ENCODE measurements at regions not wholly inside any gene's neighbourhood (a gene's known extent, or its start where the extent isn't known, plus 50 kb on each side); places are given as distances from the start of the nearest gene placed in this dataset.

- TF ChIP-seq LEF1 (IDR thresholded peaks at IDR 0.05; ENCODE audit: borderline replicate concordance) (no peak), FOXA1 (IDR thresholded peaks at IDR 0.05) (no peak), ARNT (IDR thresholded peaks at IDR 0.05) (no peak), PKNOX1 (IDR thresholded peaks at IDR 0.05) (no peak), FOXK2 (IDR thresholded peaks at IDR 0.05) (no peak), CTBP1 (IDR thresholded peaks at IDR 0.05; ENCODE audit: borderline replicate concordance) (no peak), TARDBP (IDR thresholded peaks at IDR 0.05) (no peak), BHLHE40 (IDR thresholded peaks at IDR 0.05; ENCODE audit: borderline replicate concordance) (no peak)
- ChIA-PET CTCF (no interaction called here), POLR2A (no interaction called here)
- no peak for DNase-seq (ENCODE audit: extremely low spot score)
Observed at GRCh38 chr13:44149821-44150220, 223.8 kb upstream of the SERP2 start.

- POLR2A ChIA-PET = no interaction called here
- no peak for DNase-seq (ENCODE audit: extremely low spot score)
- CTCF ChIA-PET = no interaction called here
- TF ChIP-seq FOXM1 (IDR thresholded peaks at IDR 0.05; ENCODE audit: borderline replicate concordance) (no peak), ELF4 (IDR thresholded peaks at IDR 0.05) (no peak), LEF1 (IDR thresholded peaks at IDR 0.05; ENCODE audit: borderline replicate concordance) (no peak), FOXA1 (IDR thresholded peaks at IDR 0.05) (no peak), PKNOX1 (IDR thresholded peaks at IDR 0.05) (no peak), L3MBTL2 (conservative IDR thresholded peaks at IDR 0.05) (no peak), CTBP1 (IDR thresholded peaks at IDR 0.05; ENCODE audit: borderline replicate concordance) (no peak), SUZ12 (IDR thresholded peaks at IDR 0.05) (no peak), SP1 (IDR thresholded peaks at IDR 0.05) (no peak), NFRKB (IDR thresholded peaks at IDR 0.05) (no peak)
Observed at GRCh38 chr13:44151474-44151873, 222.2 kb upstream of the SERP2 start.

- CTCF ChIA-PET = no interaction called here
- no peak for DNase-seq (ENCODE audit: extremely low spot score)
- POLR2A ChIA-PET = interaction anchor here (1.4 kb wide), 1 partner anchor 283 kb away, joined by 5 read pairs; no protein-coding TSS in a partner anchor
- TF ChIP-seq FOXA1 (IDR thresholded peaks at IDR 0.05) = no peak
- no peak for TF ChIP-seq FOXK2 (IDR thresholded peaks at IDR 0.05)
- TF ChIP-seq SUZ12 (IDR thresholded peaks at IDR 0.05) = no peak
- TF ChIP-seq LEF1 (IDR thresholded peaks at IDR 0.05; ENCODE audit: borderline replicate concordance) = no peak
- TF ChIP-seq PKNOX1 (IDR thresholded peaks at IDR 0.05) = no peak
- TF ChIP-seq NFRKB (IDR thresholded peaks at IDR 0.05) = no peak
- no peak for TF ChIP-seq SP1 (IDR thresholded peaks at IDR 0.05)
- TF ChIP-seq CTBP1 (IDR thresholded peaks at IDR 0.05; ENCODE audit: borderline replicate concordance) = no peak
- TF ChIP-seq L3MBTL2 (conservative IDR thresholded peaks at IDR 0.05) = no peak
- TF ChIP-seq ARNT (IDR thresholded peaks at IDR 0.05) = no peak
Observed at GRCh38 chr13:44153496-44153895, 220.1 kb upstream of the SERP2 start.

GRCh38 chr13:44155422-44156293 is 218.0 kb upstream of the SERP2 start:
- peak; percentile 65 for DNase-seq (ENCODE audit: extremely low spot score)
- TF ChIP-seq BHLHE40 (IDR thresholded peaks at IDR 0.05; ENCODE audit: borderline replicate concordance) (no peak), L3MBTL2 (conservative IDR thresholded peaks at IDR 0.05) (peak; percentile 84), PKNOX1 (IDR thresholded peaks at IDR 0.05) (peak; percentile 85), TARDBP (IDR thresholded peaks at IDR 0.05) (no peak), LEF1 (IDR thresholded peaks at IDR 0.05; ENCODE audit: borderline replicate concordance) (no peak), ZNF384 (IDR thresholded peaks at IDR 0.05) (no peak), SUZ12 (IDR thresholded peaks at IDR 0.05) (no peak)
- ChIA-PET POLR2A (interaction anchor here (0.6 to 1.1 kb wide), 3 partner anchors 13 to 202 kb away, joined by 3 to 4 read pairs (median 3); no protein-coding TSS in a partner anchor), CTCF (no interaction called here)

- ChIA-PET CTCF (no interaction called here), POLR2A (interaction anchor here (1.0 to 1.1 kb wide), 2 partner anchors 14 to 203 kb away, joined by 3 to 4 read pairs; no protein-coding TSS in a partner anchor)
- no peak for DNase-seq (ENCODE audit: extremely low spot score)
- TF ChIP-seq ELF4 (IDR thresholded peaks at IDR 0.05) (no peak), TARDBP (IDR thresholded peaks at IDR 0.05) (no peak), FOXM1 (IDR thresholded peaks at IDR 0.05; ENCODE audit: borderline replicate concordance) (no peak), LEF1 (IDR thresholded peaks at IDR 0.05; ENCODE audit: borderline replicate concordance) (no peak)
Observed at GRCh38 chr13:44156294-44156658, 217.3 kb upstream of the SERP2 start.

- CTCF ChIA-PET = interaction anchor here (0.7 kb wide), 1 partner anchor 34 kb away, joined by 3 read pairs; no protein-coding TSS in a partner anchor
- DNase-seq (ENCODE audit: extremely low spot score) = no peak
- POLR2A ChIA-PET = no interaction called here
- TF ChIP-seq FOXM1 (IDR thresholded peaks at IDR 0.05; ENCODE audit: borderline replicate concordance) (no peak), PKNOX1 (IDR thresholded peaks at IDR 0.05) (no peak), SP1 (IDR thresholded peaks at IDR 0.05) (no peak), FOXA1 (IDR thresholded peaks at IDR 0.05) (no peak), ELF4 (IDR thresholded peaks at IDR 0.05) (no peak), SUZ12 (IDR thresholded peaks at IDR 0.05) (no peak), ZNF384 (IDR thresholded peaks at IDR 0.05) (no peak), FOXK2 (IDR thresholded peaks at IDR 0.05) (no peak), ARNT (IDR thresholded peaks at IDR 0.05) (no peak), L3MBTL2 (conservative IDR thresholded peaks at IDR 0.05) (no peak), CTBP1 (IDR thresholded peaks at IDR 0.05; ENCODE audit: borderline replicate concordance) (no peak), LEF1 (IDR thresholded peaks at IDR 0.05; ENCODE audit: borderline replicate concordance) (no peak), TARDBP (IDR thresholded peaks at IDR 0.05) (no peak), BHLHE40 (IDR thresholded peaks at IDR 0.05; ENCODE audit: borderline replicate concordance) (no peak), HDGF (IDR thresholded peaks at IDR 0.05; ENCODE audit: borderline replicate concordance) (no peak), NFRKB (IDR thresholded peaks at IDR 0.05) (no peak)
Observed at GRCh38 chr13:44157606-44158005, 216.0 kb upstream of the SERP2 start.
